ENCODE measurements at regions not wholly inside any gene's neighbourhood (a gene's known extent, or its start where the extent isn't known, plus 50 kb on each side); places are given as distances from the start of the nearest gene placed in this dataset.

GRCh38 chr3:10725067-10725466 lies 91.0 kb upstream of the SLC6A11 start:
- H4K20me1 ChIP-seq (ENCODE audit: insufficient read depth, low read length), result no peaks in the 10 kb centered on the region
- no peak overlapping the region for H2AFZ ChIP-seq (ENCODE audit: low read depth, low read length)
- no peak for ATAC-seq (ENCODE audit: insufficient read depth, low read depth)
- H3K27me3 ChIP-seq (ENCODE audit: insufficient read depth, low read length, poor library complexity), result no peaks in the 10 kb centered on the region
- TF ChIP-seq EZH2 (IDR thresholded peaks at IDR 0.05; ENCODE audit: borderline replicate concordance, low read depth, low read length, severe bottlenecking), result no peak
- TF ChIP-seq CTCF (IDR thresholded peaks at IDR 0.05; ENCODE audit: borderline replicate concordance, extremely low read depth, low read length, poor library complexity, severe bottlenecking), result no peak
- no peaks in the 10 kb centered on the region for H3K4me1 ChIP-seq (ENCODE audit: insufficient read depth, low read length)
- H3K36me3 ChIP-seq (ENCODE audit: insufficient read depth, low read length), result no peaks in the 10 kb centered on the region
- no peak overlapping the region for H3K4me2 ChIP-seq (ENCODE audit: insufficient read depth, low read length)
- H3K27ac ChIP-seq (ENCODE audit: low read length), result no peak overlapping the region
- H3K79me2 ChIP-seq (ENCODE audit: insufficient read depth, low read length), result no peaks in the 10 kb centered on the region
- no peak for DNase-seq
- H3K9ac ChIP-seq (ENCODE audit: low read depth, low read length), result no peak overlapping the region
- H3K9me3 ChIP-seq (ENCODE audit: insufficient read depth, low read length, severe bottlenecking), result no peaks in the 10 kb centered on the region
- no peak overlapping the region for H3K4me3 ChIP-seq (ENCODE audit: low read depth in 1 of 2, low read length in 2 of 2)

GRCh38 chr3:10725846-10726245 lies 90.2 kb upstream of the SLC6A11 start:
- no peak for DNase-seq
- Histone ChIP-seq H3K4me3 (ENCODE audit: low read depth in 1 of 2, low read length in 2 of 2) (no peak overlapping the region), H3K79me2 (ENCODE audit: insufficient read depth, low read length) (no peaks in the 10 kb centered on the region), H4K20me1 (ENCODE audit: insufficient read depth, low read length) (no peaks in the 10 kb centered on the region), H3K4me1 (ENCODE audit: insufficient read depth, low read length) (no peaks in the 10 kb centered on the region), H3K9me3 (ENCODE audit: insufficient read depth, low read length, severe bottlenecking) (no peaks in the 10 kb centered on the region), H3K27me3 (ENCODE audit: insufficient read depth, low read length, poor library complexity) (no peaks in the 10 kb centered on the region), H3K36me3 (ENCODE audit: insufficient read depth, low read length) (no peaks in the 10 kb centered on the region), H3K9ac (ENCODE audit: low read depth, low read length) (no peak overlapping the region), H2AFZ (ENCODE audit: low read depth, low read length) (no peak overlapping the region), H3K4me2 (ENCODE audit: insufficient read depth, low read length) (no peak overlapping the region), H3K27ac (ENCODE audit: low read length) (no peak overlapping the region)
- no peak for TF ChIP-seq CTCF (IDR thresholded peaks at IDR 0.05; ENCODE audit: borderline replicate concordance, extremely low read depth, low read length, poor library complexity, severe bottlenecking)
- no peak for TF ChIP-seq EZH2 (IDR thresholded peaks at IDR 0.05; ENCODE audit: borderline replicate concordance, low read depth, low read length, severe bottlenecking)
- ATAC-seq (ENCODE audit: insufficient read depth, low read depth), result no peak

- no peaks in the 10 kb centered on the region for H3K79me2 ChIP-seq (ENCODE audit: insufficient read depth, low read length)
- H3K4me1 ChIP-seq (ENCODE audit: insufficient read depth, low read length), result no peaks in the 10 kb centered on the region
- H3K4me3 ChIP-seq (ENCODE audit: low read depth in 1 of 2, low read length in 2 of 2), result no peak overlapping the region
- ATAC-seq (ENCODE audit: insufficient read depth, low read depth) (no peak), DNase-seq (no peak)
- TF ChIP-seq EZH2 (IDR thresholded peaks at IDR 0.05; ENCODE audit: borderline replicate concordance, low read depth, low read length, severe bottlenecking) (no peak), CTCF (IDR thresholded peaks at IDR 0.05; ENCODE audit: borderline replicate concordance, extremely low read depth, low read length, poor library complexity, severe bottlenecking) (no peak)
- H3K27ac ChIP-seq (ENCODE audit: low read length), result no peak overlapping the region
- H3K27me3 ChIP-seq (ENCODE audit: insufficient read depth, low read length, poor library complexity), result no peaks in the 10 kb centered on the region
- no peaks in the 10 kb centered on the region for H3K9me3 ChIP-seq (ENCODE audit: insufficient read depth, low read length, severe bottlenecking)
- no peak overlapping the region for H2AFZ ChIP-seq (ENCODE audit: low read depth, low read length)
- H3K9ac ChIP-seq (ENCODE audit: low read depth, low read length), result no peak overlapping the region
- H3K4me2 ChIP-seq (ENCODE audit: insufficient read depth, low read length), result no peak overlapping the region
- H4K20me1 ChIP-seq (ENCODE audit: insufficient read depth, low read length), result no peaks in the 10 kb centered on the region
- no peaks in the 10 kb centered on the region for H3K36me3 ChIP-seq (ENCODE audit: insufficient read depth, low read length)
These were observed 89.2 kb upstream of the SLC6A11 start for GRCh38 chr3:10726787-10727186.

- Histone ChIP-seq H3K4me1 (ENCODE audit: insufficient read depth, low read length) (no peaks in the 10 kb centered on the region), H3K4me3 (ENCODE audit: low read depth in 1 of 2, low read length in 2 of 2) (no peak overlapping the region), H4K20me1 (ENCODE audit: insufficient read depth, low read length) (no peaks in the 10 kb centered on the region), H3K9me3 (ENCODE audit: insufficient read depth, low read length, severe bottlenecking) (peaks cover 12% of the 10 kb centered on the region), H3K27me3 (ENCODE audit: insufficient read depth, low read length, poor library complexity) (no peaks in the 10 kb centered on the region), H3K27ac (ENCODE audit: low read length) (no peak overlapping the region), H3K4me2 (ENCODE audit: insufficient read depth, low read length) (no peak overlapping the region), H3K79me2 (ENCODE audit: insufficient read depth, low read length) (no peaks in the 10 kb centered on the region), H3K36me3 (ENCODE audit: insufficient read depth, low read length) (no peaks in the 10 kb centered on the region), H2AFZ (ENCODE audit: low read depth, low read length) (no peak overlapping the region), H3K9ac (ENCODE audit: low read depth, low read length) (no peak overlapping the region)
- no peak for DNase-seq
- ATAC-seq (ENCODE audit: insufficient read depth, low read depth), result no peak
- TF ChIP-seq CTCF (IDR thresholded peaks at IDR 0.05; ENCODE audit: borderline replicate concordance, extremely low read depth, low read length, poor library complexity, severe bottlenecking) (no peak), EZH2 (IDR thresholded peaks at IDR 0.05; ENCODE audit: borderline replicate concordance, low read depth, low read length, severe bottlenecking) (no peak)
These were observed 86.6 kb upstream of the SLC6A11 start for GRCh38 chr3:10729439-10729838.
